Amygdala (tissue), 56 donors: ENCODE measurements at regions not wholly inside any gene's neighbourhood (a gene's known extent, or its start where the extent isn't known, plus 50 kb on each side); places are given as distances from the start of the nearest gene placed in this dataset.

Experiments
- DNase-seq, 56 donors: peaks; one replicate each; lab custom pipeline; 2025; lab: John Stamatoyannopoulos, UW

DNA sequence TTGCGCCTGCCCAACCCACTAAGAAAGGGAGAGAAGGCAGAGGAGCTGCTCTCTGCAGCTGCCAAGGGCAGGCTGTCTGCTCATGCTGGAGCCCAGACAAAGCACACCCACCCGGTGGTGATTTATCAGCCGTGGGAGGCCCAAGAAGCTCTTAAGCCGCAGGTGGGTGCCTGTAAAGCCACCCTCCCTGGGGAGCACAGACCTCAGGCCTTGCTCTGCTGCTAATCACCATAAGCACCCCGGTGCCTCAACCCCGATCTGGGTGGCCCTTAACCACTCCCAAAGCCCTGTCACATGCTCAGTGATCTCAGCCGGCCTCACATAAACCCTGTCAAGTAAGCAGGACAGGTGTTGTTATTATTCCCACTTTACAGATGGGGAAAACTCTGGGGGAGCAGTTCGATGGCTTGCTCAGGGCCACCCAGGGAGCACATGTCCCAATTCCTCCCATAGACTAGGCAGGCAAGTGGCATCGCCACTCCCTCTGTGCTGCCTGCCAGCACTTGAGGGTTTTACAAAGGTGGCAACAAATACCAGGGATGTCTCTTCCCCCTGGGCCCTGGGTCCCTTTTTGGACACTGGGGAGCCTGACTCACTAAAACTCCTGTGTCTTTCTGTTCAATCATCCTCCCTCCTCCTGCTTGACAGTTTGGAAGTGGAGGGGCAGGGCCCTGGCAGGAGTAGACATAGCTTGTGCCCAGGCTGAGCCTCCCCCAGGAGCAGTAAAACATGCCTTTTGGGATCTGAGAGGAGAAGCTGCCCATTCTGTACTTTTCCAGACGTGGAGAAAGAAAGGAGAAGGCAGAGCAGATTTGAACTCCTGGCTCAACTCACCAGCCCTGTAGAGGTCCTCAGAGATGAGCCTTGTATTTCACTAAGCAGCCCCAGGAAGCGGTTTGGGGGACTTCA, 299.3 kb downstream of the SOX9 start:
- peak in 4 of 56 donors; percentile 10 to 33 (median 18) for DNase-seq

DNA sequence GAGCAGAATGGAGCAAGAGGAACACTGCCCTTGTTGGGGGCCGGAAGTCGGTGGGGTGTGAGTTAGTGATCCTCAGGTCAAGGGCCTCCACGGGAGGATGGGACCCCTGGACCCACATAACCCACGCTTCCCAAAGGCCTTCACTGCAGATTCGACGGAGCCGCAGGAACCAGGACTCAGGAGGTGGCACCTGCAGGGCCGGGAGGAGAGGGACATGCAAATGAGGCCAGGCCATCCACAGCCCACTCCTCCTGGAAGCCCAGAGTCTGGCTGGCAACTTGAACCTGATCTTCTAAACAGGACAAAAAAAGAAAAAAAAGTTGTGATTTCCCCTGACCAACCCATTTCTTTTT, 299.9 kb downstream of the SOX9 start:
- DNase-seq = no peak

DNA sequence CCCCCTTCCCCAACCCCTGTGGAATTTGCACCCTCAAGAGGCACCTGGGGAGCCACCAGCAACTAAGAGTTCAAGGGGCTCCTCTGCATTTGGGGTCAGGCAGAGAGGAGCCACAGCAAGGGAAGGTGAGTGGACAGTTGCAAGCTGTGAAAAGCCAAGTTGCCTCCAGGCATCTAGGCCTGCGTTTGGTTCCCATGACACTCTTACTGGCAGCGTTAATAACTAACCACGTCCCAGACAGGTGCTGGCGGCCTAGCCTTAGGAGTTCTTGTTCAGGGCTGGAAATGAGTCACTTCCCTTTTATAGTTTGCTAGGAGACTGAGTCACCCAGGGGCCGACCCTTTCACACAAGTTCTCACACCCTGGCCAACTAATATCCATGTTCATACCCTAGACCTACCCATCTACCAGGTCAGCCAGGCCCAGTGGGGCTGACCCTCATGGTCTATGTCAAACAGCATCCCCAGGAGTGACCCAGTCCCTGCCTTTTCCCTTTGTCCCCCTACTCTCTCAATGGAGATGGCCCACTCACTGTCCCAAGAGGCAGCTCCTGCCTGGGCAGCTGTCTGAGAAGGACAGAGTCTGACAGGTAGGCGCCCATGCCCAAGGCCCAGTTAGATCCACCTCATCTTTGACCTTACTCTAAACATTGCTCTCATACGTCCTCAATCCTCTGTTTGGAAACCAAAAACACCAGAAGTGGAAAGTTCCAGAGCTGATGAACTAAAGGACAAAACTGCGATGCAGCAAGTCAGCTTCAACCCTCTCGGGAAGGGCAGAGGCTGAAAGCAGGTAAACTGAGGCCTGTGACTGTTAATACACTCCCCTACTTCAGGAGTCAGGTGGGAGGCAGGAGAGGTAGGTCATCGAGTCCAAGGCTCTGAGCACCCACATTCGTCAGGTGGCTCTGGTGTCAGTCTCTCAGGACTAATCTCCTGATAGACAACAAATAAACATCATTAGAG, 300.6 kb downstream of the SOX9 start:
- peak in 3 of 56 donors; percentile 6 to 34 (median 8) for DNase-seq

DNA sequence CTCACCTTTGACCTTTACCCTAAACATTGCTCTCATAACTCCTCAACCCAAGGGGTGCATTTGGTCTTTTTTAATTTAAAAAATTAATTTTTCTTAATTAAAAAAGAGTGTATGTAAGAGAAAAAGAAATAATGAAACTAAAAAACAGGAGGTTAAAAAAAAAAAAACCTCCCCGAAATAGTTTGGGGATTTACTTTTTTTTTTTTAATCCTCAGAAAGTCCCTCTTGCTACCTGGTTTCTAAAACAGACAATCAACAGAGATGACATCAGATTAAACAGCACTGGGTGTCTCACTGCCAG, 301.3 kb downstream of the SOX9 start:
- no peak for DNase-seq

DNA sequence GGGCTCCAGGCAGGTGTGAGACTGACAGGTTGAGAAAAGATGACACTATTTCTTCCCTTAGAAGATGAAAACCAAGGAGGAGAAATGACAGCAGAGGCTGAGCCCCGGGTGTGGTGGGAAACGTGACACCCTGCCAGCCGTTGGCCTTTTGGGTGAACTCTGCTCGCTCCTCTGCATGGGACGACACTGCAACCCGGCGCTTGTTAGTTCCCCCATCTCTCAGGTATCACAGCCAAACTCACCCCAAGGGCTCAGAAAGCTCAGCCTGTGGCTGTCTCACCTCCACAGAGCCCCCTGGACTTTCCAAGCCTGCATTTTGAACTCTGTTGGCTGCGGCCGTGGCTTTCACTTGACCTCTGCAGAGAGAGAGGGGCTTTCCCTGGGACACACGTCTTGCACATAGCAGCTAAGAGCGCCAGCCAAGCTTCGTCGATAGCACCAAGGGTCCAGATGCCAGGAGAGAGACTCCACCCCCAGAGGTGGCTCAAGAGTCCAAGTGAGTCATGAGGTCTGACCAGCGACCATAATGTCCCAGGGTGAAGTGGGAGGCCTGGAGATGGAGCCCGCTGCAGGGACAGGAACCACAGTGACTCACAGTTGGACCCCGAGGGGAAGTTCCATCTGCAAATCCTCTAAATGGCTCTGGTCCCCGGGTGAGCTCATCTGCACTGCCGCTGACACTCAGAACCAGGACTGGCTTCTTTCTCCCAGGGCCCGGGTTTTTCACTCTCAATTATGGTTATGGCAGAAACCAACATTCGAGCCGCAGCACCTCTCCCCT, 301.9 kb downstream of the SOX9 start:
- peak in 4 of 56 donors; percentile 12 to 50 (median 31) for DNase-seq

DNA sequence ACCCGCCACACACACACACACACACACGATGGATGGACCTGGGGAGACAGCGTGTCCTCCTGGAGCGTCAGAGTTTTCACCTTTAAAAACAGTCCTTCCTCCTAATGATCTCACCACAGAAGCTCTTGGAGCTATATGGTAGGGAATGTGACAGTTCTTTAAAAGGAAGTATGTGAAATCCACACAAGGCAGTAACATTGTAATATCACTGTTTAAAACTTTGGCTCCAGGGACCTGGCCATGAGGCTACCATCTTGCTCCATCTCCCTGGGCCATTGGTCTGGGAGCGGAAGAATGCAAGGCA, 302.4 kb downstream of the SOX9 start:
- DNase-seq = no peak

DNA sequence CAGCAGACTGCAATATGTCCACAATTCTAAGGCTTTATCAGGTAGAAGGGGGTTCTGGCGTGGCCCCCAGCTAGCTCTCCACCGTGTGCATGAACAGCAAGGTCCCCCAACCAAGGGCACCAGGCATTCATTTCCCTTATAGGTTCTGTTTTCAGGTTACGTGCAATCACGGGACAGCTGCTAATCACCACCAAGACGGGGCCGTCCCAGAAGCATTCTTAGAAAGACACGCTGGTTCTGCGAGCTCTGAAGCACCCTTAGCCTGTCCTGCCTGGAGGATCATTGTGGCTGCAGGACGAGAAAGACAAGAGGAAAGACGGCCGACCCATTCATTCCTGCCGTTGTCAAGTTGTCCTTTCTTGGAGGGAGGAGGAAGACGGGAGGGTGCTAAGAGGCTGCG, 302.9 kb downstream of the SOX9 start:
- no peak for DNase-seq

DNA sequence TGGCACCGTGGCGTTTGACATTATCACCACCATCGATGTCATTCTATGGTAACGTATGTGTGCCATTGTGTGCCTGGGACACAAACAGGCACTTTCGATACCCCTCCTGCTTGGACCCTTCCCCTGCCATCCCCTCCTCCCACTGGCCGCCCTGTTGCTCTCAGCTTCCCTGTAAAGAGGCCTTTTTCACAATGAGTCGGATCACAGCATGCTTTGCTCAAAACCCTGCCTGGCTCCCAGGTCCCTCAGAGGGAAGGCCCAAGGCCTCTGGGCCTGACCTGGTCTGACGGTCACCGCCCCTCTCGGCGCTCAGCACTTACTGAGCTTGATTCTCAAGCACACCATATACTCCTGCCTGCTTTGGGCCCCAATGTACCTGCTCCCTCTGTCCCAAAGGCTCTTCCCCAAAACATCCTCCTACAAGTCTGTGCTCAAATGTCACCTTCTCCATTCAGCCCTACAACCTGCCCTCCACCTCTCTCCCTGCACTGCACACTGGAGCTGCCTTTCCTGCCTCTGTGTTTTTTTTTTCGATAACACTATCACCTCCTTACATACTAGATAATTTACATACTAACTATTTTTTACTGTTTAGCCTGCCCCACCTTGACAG, 303.8 kb downstream of the SOX9 start:
- DNase-seq = no peak

DNA sequence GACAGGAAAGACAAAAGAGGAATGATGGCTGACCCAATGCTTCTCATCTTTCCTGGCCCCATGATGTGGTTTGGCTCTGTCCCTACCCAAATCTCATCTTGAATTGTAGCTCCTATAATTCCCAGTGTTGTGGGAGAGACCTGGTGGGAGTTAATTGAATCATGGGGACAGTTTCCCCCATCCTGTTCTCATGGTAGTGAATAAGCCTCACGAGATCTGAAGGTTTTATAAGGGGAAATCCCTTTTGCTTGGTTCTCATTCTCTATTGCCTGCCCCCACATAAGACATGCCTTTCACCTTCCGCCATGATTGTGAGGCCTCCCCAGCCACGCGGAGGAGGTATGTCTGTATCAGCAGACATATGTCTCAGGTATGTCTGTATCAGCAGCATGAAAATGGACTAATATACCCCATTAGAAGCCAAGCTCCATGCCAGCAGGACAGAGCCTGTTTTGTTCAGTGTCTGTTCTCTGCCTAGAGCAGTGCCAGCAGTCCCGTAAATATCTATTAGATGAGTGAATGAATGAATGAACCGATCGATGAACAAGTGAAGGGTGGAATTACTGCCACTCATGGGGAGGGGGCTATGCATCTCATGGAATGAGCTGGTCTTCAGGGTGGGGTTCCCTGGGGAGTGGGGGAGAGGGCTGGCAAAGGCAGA, 304.4 kb downstream of the SOX9 start:
- no peak for DNase-seq

DNA sequence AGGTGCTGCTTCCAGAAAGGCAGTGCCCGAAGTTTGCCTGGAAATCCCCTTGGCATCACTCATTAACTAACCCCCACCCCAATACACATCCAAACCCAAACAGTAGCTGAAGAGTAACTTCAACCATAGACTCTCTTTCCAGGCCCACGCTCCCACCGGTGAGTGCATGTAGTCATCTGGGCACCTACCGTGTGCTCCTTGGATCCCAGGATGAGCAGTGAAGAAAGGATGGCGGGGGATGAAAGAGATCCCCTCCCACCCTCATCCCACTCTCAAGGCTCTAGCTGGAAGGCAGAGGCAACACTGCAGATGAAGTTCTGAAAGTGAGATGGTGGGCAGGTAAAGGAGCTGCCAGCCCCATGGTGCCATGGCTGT, 305.0 kb downstream of the SOX9 start:
- no peak for DNase-seq

DNA sequence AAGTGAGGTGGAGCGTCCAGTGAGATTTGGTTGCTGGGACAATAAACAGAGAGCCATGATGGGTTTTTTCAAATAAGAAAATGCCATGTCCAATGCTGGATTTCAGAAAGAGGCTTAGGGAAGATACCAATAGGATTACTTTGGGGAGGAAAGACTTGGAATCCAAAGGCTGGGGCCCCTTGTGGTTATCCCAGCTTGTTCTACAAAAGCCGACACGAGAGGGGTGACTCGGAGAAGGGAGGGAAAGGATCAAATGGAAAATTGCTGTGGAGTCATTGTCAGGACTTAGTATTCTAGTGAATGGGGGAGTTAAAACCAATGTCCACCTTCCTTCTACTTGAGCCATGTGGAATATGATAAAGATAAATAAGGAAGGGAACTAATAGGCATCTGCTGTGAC, 305.5 kb downstream of the SOX9 start:
- no peak for DNase-seq

DNA sequence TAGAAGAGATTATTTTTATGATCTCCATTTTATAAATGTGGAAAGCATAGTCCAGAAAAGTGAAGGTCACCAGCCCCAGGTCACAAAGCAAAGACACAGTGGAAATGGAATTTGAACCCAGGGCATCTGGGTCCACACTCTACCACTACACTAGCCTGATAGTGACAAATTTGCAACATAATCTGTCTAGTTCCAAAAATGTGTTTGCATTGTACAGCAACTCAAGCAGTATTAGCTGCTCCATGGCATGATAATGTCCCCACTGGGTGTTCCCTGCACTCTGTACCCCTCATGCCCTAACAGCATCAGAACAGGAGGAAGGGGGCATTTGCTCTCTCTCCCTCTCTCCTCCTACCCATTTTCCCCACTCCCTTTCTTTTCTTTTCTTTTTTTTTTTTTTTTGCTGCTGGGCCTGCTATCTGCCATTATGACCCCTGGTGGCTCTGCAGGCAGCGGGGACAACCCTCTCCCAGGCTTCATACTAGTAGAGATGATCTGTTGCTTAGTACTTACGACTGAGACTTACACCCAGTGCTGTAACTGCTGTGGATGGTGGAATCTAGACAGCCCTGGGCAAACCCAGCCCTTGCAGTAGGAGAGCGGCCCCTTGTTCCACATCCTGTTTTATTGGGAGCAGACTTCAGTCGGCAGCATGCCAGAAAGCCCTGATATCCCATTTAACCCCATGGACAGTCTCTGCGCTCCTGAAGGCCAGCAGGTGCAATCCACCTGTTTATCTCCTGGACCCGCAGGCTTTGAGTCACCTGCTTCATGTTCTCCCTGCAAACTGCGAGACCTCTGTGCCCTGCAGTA, 306.3 kb downstream of the SOX9 start:
- no peak for DNase-seq

DNA sequence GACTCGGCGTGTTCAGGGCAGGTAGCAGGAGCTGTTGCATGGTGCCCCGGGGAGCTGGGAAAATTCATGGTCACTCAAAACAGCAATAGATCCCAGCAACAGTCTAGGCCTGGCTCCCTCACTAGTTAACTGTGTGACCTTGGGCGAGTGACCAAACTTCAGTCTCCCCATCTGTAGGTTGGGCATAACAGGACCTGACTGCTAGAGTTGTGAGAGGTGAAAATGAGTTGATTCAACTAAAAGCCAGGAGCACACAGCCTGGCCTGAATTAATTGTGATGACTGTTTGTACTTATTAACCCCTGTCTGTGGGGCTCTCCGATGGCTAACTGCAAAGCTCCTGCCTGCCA, 306.9 kb downstream of the SOX9 start:
- no peak for DNase-seq

DNA sequence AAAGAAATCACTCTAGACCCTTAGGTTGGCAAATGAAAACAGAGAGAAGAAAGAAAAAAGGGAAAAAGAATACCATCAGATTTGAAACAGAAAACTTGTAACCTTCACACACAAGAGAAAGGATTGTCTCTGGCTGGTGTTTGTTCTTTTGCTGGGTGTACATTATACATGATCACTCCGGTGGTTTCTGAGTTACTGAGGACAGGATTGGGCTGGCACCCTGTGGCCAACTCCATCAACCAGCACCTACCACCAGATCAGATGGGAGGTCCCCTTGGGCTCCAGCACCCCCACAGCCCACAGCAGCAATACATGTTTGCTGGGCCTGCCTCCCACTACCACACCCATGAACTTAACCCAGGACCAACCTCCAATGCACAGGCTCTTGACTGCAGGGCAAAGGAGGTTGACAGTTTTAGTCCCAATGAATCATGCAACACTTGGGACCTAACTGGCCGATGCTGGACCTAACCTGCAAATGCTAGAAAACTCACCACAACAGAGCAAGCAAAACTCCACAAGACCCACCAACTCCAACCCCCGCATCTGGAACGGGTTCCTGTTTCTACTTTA, 308.3 kb downstream of the SOX9 start:
- DNase-seq = no peak

DNA sequence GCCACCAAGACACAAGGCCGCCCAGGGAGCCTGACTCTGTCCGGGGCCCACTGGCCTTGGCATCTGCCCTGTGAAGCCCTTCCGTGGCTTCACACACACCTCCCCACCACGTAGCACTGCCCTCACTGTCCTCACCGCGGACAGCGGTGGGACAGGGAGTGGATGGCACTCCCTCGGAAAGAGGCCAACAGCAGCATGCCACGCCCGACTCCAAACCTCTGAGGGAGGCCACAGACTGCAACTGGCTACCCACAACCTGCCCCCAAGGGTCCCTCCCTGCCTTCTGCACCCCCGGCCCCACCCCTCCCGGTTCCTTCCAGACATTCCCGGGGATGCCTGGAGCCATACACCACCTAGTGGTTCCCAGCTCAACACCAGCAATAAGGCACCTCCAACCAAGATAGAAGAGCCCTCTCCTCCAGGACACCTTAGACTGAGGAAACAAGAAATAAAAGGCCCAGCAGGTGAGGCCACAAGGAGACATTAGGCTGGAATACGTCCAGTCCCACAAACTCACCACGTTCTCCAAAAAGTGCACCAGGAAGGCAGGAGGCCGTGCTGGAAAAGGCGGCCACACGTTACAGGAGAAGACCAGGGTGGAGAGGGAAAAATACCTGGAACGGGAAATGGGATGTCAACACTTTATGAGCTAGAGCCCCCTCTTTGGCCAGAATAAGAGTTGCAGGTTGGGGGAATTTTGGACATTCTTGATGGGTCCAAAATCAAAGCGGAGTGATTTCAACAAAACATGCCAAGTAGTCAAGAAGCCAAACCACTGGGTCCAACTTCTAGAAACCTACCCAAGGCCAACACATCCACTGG, 310.0 kb downstream of the SOX9 start:
- no peak for DNase-seq

DNA sequence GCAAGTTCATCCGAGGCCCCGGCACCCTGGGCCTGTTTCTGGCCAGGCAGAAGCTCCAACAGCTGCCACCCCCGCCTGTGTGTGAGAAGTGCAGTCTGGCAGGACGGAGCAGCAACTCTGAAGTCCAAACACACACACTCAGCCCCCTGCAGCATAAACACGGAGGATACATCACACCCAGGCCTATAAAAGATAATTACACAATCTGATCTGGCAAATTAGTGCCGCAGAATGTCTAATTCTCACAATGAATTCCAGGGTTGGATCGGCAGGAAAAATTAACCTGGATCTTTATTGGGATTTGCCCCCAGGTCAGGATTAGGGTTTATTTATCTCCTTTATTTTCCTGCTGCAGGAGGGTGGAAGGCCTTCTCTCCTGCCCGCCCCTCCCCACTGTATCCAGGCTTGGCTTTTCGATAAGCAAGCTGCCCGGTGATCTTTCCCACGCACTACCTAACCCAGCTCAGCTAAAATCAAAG, 311.4 kb downstream of the SOX9 start:
- peak in 2 of 56 donors; percentile 4 to 8 for DNase-seq

DNA sequence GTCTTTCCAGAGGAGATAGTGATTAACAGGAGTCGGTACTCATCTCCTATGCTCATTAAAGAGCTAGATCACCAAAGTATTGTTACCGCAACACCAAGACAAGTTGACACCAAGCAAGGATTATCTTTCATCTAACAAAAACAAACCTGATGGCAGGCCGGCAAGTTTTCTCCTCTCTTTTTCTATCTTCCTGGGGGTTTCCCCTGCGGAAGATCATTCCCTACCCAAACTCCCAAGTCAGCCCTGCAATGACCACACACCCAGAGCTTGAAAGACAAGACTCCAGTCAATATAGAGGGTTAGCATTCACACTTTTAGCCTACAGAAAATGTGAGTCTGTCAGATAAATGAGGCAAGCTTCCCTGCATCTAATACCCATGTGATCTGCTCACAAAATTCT, 312.1 kb downstream of the SOX9 start:
- no peak for DNase-seq

DNA sequence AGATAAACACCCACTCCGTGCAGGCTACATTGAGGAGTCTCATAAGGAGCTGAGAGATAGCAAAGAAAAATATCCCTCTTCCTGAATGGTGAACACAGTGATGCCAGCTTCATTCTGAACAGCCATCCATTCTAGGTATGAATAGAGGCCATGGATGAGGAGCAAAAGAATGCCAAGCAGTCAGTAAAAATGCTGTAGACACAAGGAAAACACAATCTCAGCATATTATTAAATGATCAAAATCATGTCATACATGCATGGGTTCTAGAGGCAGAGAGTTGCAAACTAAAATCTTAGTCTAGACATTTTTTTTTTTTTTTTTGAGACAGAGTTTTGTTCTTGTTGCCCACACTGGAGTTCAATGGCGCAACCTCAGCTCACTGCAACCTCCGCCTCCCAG, 313.0 kb downstream of the SOX9 start:
- DNase-seq = no peak
